HEK293 (cell line): ENCODE measurements at regions not wholly inside any gene's neighbourhood (a gene's known extent, or its start where the extent isn't known, plus 50 kb on each side); places are given as distances from the start of the nearest gene placed in this dataset.

ENCODE experiments used
- ZFHX2 ChIP-seq: fragments of 450-650 bp; formaldehyde crosslinking; conservative IDR thresholded peaks from 2 replicates; pipeline ENCODE4 v1.5.1; 2016; ENCODE audit warnings: missing biosample characterization, missing genetic modification characterization
- ZNF221 ChIP-seq: fragments of 450-650 bp; formaldehyde crosslinking; IDR thresholded peaks from 2 replicates; pipeline ENCODE4 v1.5.1; 2017; ENCODE audit warnings: missing biosample characterization, missing genetic modification characterization, borderline replicate concordance
- ZNF777 ChIP-seq: fragments of 450-650 bp; formaldehyde crosslinking; IDR thresholded peaks from 2 replicates; pipeline ENCODE4 v1.5.1; 2017; ENCODE audit warnings: missing biosample characterization, missing genetic modification characterization, borderline replicate concordance
- TF ChIP-seq, protein P1 (sequence below): fragments of 450-650 bp; formaldehyde crosslinking; IDR thresholded peaks from 2 replicates; pipeline ENCODE4 v1.5.1; 2016; ENCODE audit warnings: missing biosample characterization, missing genetic modification characterization
- TF ChIP-seq, protein P2 (sequence below): fragments of 450-650 bp; formaldehyde crosslinking; IDR thresholded peaks from 2 replicates; pipeline ENCODE4 v1.5.1; 2016; ENCODE audit warnings: missing biosample characterization, missing genetic modification characterization
- TF ChIP-seq, protein P3 (sequence below): fragments of 450-650 bp; formaldehyde crosslinking; IDR thresholded peaks from 2 replicates; pipeline ENCODE4 v1.5.1; 2016; ENCODE audit warnings: missing biosample characterization, missing genetic modification characterization, borderline replicate concordance
- TF ChIP-seq, protein P4 (sequence below): fragments of 450-650 bp; formaldehyde crosslinking; IDR thresholded peaks from 2 replicates; pipeline ENCODE4 v1.5.1; 2016; ENCODE audit warnings: missing biosample characterization, missing genetic modification characterization
- TF ChIP-seq, protein P5 (sequence below): fragments of 450-650 bp; formaldehyde crosslinking; IDR thresholded peaks from 2 replicates; pipeline ENCODE4 v1.5.1; 2016; ENCODE audit warnings: missing biosample characterization, missing genetic modification characterization

DNA sequence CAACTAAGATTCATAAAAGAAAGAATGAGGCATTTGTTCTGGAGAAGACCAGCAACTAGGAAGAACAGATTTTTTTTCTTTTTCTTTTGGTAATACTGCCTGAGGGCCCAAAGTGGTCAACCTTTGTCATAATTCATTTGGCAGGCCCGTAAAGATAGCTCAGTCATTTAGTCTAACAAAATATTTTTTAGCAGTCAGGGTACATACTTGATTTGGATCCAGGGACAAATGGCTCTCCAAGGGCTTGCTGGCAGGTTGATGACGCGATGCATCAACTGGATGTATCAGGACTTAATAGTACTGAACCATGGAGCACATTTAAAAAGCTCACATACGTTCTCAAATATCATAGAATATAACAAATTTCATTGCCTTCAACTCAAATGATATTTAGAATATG, 203.4 kb upstream of the ZNF608 start:
- TF ChIP-seq ZFHX2 (tag by site-specific recombination), result no peak
- TF ChIP-seq, protein P1, sequence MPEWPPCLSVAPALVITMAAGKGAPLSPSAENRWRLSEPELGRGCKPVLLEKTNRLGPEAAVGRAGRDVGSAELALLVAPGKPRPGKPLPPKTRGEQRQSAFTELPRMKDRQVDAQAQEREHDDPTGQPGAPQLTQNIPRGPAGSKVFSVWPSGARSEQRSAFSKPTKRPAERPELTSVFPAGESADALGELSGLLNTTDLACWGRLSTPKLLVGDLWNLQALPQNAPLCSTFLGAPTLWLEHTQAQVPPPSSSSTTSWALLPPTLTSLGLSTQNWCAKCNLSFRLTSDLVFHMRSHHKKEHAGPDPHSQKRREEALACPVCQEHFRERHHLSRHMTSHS (tag by site-specific recombination), result no peak
- no peak for TF ChIP-seq ZNF221 (tag by site-specific recombination)
- TF ChIP-seq, protein P2, sequence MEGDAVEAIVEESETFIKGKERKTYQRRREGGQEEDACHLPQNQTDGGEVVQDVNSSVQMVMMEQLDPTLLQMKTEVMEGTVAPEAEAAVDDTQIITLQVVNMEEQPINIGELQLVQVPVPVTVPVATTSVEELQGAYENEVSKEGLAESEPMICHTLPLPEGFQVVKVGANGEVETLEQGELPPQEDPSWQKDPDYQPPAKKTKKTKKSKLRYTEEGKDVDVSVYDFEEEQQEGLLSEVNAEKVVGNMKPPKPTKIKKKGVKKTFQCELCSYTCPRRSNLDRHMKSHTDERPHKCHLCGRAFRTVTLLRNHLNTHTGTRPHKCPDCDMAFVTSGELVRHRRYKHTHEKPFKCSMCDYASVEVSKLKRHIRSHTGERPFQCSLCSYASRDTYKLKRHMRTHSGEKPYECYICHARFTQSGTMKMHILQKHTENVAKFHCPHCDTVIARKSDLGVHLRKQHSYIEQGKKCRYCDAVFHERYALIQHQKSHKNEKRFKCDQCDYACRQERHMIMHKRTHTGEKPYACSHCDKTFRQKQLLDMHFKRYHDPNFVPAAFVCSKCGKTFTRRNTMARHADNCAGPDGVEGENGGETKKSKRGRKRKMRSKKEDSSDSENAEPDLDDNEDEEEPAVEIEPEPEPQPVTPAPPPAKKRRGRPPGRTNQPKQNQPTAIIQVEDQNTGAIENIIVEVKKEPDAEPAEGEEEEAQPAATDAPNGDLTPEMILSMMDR (tag by site-specific recombination), result no peak
- TF ChIP-seq, protein P3, sequence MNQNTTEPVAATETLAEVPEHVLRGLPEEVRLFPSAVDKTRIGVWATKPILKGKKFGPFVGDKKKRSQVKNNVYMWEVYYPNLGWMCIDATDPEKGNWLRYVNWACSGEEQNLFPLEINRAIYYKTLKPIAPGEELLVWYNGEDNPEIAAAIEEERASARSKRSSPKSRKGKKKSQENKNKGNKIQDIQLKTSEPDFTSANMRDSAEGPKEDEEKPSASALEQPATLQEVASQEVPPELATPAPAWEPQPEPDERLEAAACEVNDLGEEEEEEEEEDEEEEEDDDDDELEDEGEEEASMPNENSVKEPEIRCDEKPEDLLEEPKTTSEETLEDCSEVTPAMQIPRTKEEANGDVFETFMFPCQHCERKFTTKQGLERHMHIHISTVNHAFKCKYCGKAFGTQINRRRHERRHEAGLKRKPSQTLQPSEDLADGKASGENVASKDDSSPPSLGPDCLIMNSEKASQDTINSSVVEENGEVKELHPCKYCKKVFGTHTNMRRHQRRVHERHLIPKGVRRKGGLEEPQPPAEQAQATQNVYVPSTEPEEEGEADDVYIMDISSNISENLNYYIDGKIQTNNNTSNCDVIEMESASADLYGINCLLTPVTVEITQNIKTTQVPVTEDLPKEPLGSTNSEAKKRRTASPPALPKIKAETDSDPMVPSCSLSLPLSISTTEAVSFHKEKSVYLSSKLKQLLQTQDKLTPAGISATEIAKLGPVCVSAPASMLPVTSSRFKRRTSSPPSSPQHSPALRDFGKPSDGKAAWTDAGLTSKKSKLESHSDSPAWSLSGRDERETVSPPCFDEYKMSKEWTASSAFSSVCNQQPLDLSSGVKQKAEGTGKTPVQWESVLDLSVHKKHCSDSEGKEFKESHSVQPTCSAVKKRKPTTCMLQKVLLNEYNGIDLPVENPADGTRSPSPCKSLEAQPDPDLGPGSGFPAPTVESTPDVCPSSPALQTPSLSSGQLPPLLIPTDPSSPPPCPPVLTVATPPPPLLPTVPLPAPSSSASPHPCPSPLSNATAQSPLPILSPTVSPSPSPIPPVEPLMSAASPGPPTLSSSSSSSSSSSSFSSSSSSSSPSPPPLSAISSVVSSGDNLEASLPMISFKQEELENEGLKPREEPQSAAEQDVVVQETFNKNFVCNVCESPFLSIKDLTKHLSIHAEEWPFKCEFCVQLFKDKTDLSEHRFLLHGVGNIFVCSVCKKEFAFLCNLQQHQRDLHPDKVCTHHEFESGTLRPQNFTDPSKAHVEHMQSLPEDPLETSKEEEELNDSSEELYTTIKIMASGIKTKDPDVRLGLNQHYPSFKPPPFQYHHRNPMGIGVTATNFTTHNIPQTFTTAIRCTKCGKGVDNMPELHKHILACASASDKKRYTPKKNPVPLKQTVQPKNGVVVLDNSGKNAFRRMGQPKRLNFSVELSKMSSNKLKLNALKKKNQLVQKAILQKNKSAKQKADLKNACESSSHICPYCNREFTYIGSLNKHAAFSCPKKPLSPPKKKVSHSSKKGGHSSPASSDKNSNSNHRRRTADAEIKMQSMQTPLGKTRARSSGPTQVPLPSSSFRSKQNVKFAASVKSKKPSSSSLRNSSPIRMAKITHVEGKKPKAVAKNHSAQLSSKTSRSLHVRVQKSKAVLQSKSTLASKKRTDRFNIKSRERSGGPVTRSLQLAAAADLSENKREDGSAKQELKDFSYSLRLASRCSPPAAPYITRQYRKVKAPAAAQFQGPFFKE (tag by site-specific recombination), result no peak
- TF ChIP-seq, protein P4, sequence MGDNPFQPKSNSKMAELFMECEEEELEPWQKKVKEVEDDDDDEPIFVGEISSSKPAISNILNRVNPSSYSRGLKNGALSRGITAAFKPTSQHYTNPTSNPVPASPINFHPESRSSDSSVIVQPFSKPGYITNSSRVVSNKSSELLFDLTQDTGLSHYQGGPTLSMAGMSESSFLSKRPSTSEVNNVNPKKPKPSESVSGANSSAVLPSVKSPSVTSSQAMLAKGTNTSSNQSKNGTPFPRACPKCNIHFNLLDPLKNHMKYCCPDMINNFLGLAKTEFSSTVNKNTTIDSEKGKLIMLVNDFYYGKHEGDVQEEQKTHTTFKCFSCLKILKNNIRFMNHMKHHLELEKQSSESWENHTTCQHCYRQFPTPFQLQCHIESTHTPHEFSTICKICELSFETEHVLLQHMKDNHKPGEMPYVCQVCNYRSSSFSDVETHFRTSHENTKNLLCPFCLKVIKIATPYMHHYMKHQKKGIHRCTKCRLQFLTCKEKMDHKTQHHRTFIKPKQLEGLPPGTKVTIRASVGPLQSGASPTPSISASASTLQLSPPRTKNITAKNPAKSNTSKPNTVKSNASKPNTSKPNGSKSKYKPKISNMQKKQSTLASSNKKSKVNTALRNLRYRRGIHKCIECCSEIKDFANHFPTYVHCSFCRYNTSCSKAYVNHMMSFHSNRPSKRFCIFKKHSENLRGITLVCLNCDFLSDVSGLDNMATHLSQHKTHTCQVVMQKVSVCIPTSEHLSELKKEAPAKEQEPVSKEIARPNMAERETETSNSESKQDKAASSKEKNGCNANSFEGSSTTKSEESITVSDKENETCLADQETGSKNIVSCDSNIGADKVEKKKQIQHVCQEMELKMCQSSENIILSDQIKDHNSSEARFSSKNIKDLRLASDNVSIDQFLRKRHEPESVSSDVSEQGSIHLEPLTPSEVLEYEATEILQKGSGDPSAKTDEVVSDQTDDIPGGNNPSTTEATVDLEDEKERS, result no peak
- TF ChIP-seq, protein P5, sequence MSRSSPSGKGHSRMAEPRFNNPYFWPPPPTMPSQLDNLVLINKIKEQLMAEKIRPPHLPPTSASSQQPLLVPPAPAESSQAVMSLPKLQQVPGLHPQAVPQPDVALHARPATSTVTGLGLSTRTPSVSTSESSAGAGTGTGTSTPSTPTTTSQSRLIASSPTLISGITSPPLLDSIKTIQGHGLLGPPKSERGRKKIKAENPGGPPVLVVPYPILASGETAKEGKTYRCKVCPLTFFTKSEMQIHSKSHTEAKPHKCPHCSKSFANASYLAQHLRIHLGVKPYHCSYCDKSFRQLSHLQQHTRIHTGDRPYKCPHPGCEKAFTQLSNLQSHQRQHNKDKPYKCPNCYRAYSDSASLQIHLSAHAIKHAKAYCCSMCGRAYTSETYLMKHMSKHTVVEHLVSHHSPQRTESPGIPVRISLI (tag by site-specific recombination), result no peak
- TF ChIP-seq ZNF777, result no peak
